Stomach (tissue), 8 donors: ENCODE measurements at regions not wholly inside any gene's neighbourhood (a gene's known extent, or its start where the extent isn't known, plus 50 kb on each side); places are given as distances from the start of the nearest gene placed in this dataset.

Source experiments
- DNase-seq, 2 donors: peaks; one replicate each; pipeline versions ENCODE4 v3.0.0 to v3.0.0-alpha.2; 2013 to 2019
- H3K27ac ChIP-seq, 5 donors: fragments of 200-600 bp in 4 of 5; sonication (generic) in 4 of 5; one replicate each; pipeline ENCODE4 v1.5.1; 2013 to 2019; ENCODE audit warnings: mild to moderate bottlenecking in 1 of 5, moderate library complexity in 1 of 5
- H3K27me3 ChIP-seq, 3 donors: fragments of 200-600 bp; sonication (generic); one replicate each; pipeline ENCODE4 v1.5.1; 2017 to 2019; ENCODE audit warnings: mixed run types in 1 of 3
- H3K36me3 ChIP-seq, 4 donors: fragments of 200-600 bp; sonication (generic); 1 replicate in 3 of 4; 2 replicates in 1 of 4; pipeline ENCODE4 v1.5.1; 2016 to 2019
- H3K4me1 ChIP-seq, 4 donors: fragments of 200-600 bp; sonication (generic); one replicate each; pipeline ENCODE4 v1.5.1; 2016 to 2019
- H3K4me3 ChIP-seq, 4 donors: fragments of 200-600 bp; sonication (generic) in 3 of 4; one replicate each; pipeline ENCODE4 v1.5.1; 2016 to 2019; ENCODE audit warnings: mild to moderate bottlenecking in 1 of 4
- H3K9me3 ChIP-seq, 4 donors: fragments of 200-600 bp; sonication (generic); one replicate each; pipeline ENCODE4 v1.5.1; 2016 to 2019
- EP300 ChIP-seq: sonication (generic); formaldehyde crosslinking; IDR thresholded peaks from one replicate; pipeline ENCODE4 v1.6.1; 2017; ENCODE audit warnings: antibody characterized with exemption
- POLR2A ChIP-seq, 4 donors: fragments of 450-650 bp; IDR thresholded peaks; one replicate each; pipeline ENCODE4 v1.6.1; 2016; ENCODE audit warnings: antibody characterized with exemption in 4 of 4, control low read depth in 2 of 4, mild to moderate bottlenecking in 1 of 4, moderate library complexity in 1 of 4
- POLR2AphosphoS5 ChIP-seq, 3 donors: sonication (generic); formaldehyde crosslinking; IDR thresholded peaks; one replicate each; pipeline ENCODE4 v1.6.1; 2016; ENCODE audit warnings: antibody characterized with exemption in 3 of 3
- WGBS, 5 donors: extraction: QIAGEN DNeasy Blood & Tissue Kit in 3 of 5; methylation state at CpG; one replicate each; pipeline versions ENCODE4 v1.1.5 to v1.1.7; 2013 to 2018; 5-methylcytosine and 5-hydroxymethylcytosine counted together
- intact Hi-C: fragments of 100-400 bp; cut with DNase I; formaldehyde crosslinking; loops from one replicate; pipeline ENCODE4 v1.15.1; 2023; ENCODE audit warnings: low total_unique reads
- TF ChIP-seq, protein P1 (sequence below), 7 experiments: fragments of 450-650 bp in 4 of 7; fragments of 200-600 bp in 3 of 7; sonication (generic) in 3 of 7; IDR thresholded peaks; one replicate each; pipeline ENCODE4 v1.5.1; 2016 to 2019; ENCODE audit warnings: antibody characterized with exemption in 7 of 7, control low read depth in 2 of 7, mild to moderate bottlenecking in 1 of 7
- donor health status: healthy with polysubstance abuse.
- donor health status: Bipolar disorder and iron deficiency.
- donor health status: healthy.

- TF ChIP-seq POLR2A (IDR thresholded peaks at IDR 0.05) (no peak), EP300 (no peak), POLR2AphosphoS5 (IDR thresholded peaks at IDR 0.05) (no peak)
- TF ChIP-seq, protein P1, sequence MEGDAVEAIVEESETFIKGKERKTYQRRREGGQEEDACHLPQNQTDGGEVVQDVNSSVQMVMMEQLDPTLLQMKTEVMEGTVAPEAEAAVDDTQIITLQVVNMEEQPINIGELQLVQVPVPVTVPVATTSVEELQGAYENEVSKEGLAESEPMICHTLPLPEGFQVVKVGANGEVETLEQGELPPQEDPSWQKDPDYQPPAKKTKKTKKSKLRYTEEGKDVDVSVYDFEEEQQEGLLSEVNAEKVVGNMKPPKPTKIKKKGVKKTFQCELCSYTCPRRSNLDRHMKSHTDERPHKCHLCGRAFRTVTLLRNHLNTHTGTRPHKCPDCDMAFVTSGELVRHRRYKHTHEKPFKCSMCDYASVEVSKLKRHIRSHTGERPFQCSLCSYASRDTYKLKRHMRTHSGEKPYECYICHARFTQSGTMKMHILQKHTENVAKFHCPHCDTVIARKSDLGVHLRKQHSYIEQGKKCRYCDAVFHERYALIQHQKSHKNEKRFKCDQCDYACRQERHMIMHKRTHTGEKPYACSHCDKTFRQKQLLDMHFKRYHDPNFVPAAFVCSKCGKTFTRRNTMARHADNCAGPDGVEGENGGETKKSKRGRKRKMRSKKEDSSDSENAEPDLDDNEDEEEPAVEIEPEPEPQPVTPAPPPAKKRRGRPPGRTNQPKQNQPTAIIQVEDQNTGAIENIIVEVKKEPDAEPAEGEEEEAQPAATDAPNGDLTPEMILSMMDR (IDR thresholded peaks at IDR 0.05): no peak
- no peak overlapping the region for H3K4me3 ChIP-seq
- H3K27me3 ChIP-seq: no peaks in the 10 kb centered on the region
- no peak for DNase-seq
- no peaks in the 10 kb centered on the region for H3K36me3 ChIP-seq
- H3K27ac ChIP-seq: no peak overlapping the region
- intact Hi-C loops: no loop called here
- WGBS, 5 donors: 78 to 88% (median 86%) methylated on average over 2 of the region's 2 CpGs
- H3K4me1 ChIP-seq: no peaks in the 10 kb centered on the region
- no peaks in the 10 kb centered on the region for H3K9me3 ChIP-seq
These were observed 156.5 kb upstream of the FOXA2 start for GRCh38 chr20:22740829-22741228.

DNA sequence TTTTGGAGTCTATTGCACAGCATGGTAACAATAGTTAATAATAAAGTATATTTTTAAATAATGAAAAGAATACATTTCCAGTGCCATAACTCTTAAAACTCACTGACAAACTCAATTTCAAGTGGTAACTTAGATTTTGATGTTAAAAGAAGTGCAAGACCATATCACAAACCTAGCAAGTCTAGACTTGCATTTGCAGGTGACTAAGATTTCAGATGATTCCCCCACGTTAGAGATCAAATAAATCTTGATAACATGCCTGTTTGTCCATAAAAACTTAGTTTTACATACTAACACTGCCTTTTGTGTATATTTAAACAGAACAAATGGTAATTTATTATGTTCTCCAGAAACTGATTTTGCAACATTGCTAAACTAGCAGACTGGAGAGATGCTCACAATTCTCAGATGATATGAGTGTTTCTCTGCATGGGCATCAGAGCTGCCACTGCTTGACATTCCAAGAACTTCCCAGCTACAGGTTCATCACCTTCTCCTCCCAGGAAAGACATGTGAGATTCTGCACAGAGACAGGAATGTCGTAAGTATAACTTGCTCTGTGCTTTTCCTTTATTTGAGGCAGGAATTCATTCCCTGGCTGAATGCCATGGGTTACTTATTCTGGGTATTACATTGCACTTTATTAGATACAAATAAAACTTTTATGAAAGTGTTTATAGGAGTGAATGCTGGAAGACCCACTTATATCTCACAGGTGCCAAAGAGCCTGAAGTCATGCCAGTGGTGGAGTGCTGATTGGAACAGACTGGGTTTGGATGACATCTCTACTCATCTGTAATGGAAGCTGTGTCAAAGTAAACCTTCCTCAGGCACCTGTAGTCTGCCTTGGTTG is 160.2 kb upstream of the FOXA2 start:
- peaks cover 0 to 6% (median 0%) of the 10 kb centered on the region in 4 donors for H3K9me3 ChIP-seq
- H3K4me1 ChIP-seq: no peaks in the 10 kb centered on the region
- H3K27me3 ChIP-seq: peaks cover 0 to under 1% (median 0%) of the 10 kb centered on the region in 3 donors
- WGBS, 5 donors: 29 to 43% (median 40%) methylated on average over 2 of the region's 2 CpGs
- H3K4me3 ChIP-seq: no peak overlapping the region
- no peak overlapping the region for H3K27ac ChIP-seq
- no peaks in the 10 kb centered on the region for H3K36me3 ChIP-seq
- TF ChIP-seq, protein P1 (IDR thresholded peaks at IDR 0.05): no peak
- TF ChIP-seq POLR2A (IDR thresholded peaks at IDR 0.05): no peak
- TF ChIP-seq POLR2AphosphoS5 (IDR thresholded peaks at IDR 0.05): no peak
- TF ChIP-seq EP300: no peak
- DNase-seq: no peak
- intact Hi-C loops: no loop called here

GRCh38 chr20:22745194-22745500 is 160.8 kb upstream of the FOXA2 start:
- no peak for DNase-seq
- peaks cover 0 to 6% (median 0%) of the 10 kb centered on the region in 3 donors for H3K27me3 ChIP-seq
- intact Hi-C loops: no loop called here
- no peak overlapping the region for H3K27ac ChIP-seq
- H3K36me3 ChIP-seq: no peaks in the 10 kb centered on the region
- 22 to 31% (median 25%) methylated on average over 1 of the region's 1 CpG for WGBS, 5 donors
- peaks cover 0 to 6% (median 0%) of the 10 kb centered on the region in 4 donors for H3K9me3 ChIP-seq
- H3K4me3 ChIP-seq: no peak overlapping the region
- no peaks in the 10 kb centered on the region for H3K4me1 ChIP-seq
- TF ChIP-seq, protein P1 (IDR thresholded peaks at IDR 0.05): no peak
- TF ChIP-seq POLR2A (IDR thresholded peaks at IDR 0.05) (no peak), POLR2AphosphoS5 (IDR thresholded peaks at IDR 0.05) (no peak), EP300 (no peak)

DNA sequence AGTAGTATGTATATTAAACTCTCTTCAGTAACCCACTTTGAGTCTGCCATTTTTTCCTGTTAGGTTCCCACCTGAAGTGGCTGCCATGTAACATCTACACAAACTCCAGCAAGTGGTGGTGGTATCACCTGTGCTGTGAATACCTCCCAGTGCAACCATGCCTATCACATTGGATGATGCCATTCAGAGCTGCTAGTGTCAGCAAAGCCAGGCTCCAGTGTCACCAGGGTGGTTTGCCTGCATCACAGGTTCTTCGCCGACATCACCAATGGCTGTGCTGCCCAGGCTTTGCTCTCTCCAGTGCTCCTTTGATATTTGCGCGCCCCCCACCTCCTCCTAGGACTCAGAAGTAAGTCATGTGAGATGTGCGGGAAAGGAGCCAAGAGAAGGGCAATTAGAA is 162.6 kb upstream of the FOXA2 start:
- H3K9me3 ChIP-seq: peaks cover 0 to 6% (median 0%) of the 10 kb centered on the region in 4 donors
- no peak overlapping the region for H3K27ac ChIP-seq
- H3K27me3 ChIP-seq: peaks cover 0 to 7% (median 0%) of the 10 kb centered on the region in 3 donors
- no peaks in the 10 kb centered on the region for H3K4me1 ChIP-seq
- no peak for TF ChIP-seq POLR2A (IDR thresholded peaks at IDR 0.05)
- WGBS, 5 donors: 85 to 94% (median 91%) methylated on average over 5 of the region's 5 CpGs
- intact Hi-C loops: no loop called here
- no peaks in the 10 kb centered on the region for H3K36me3 ChIP-seq
- H3K4me3 ChIP-seq: no peak overlapping the region
- no peak for DNase-seq

DNA sequence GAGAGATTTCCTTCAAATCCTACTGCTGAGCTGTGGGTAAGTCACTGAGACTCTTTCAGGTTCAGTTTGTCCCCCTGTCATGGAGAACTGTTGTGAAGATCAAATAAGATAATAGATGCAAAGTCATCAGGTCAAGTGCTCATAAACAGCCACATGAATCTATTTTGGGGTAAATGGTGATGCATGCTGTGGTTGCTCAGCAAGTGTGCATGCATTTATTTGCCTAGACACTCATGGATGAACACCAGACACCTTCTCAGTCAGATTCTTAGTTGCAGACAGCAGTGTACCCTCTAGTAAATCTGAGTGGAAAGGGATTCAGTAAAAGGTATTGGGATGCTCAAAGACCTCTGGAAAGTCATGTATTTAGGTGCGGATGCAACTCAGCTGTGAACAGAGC is 168.0 kb upstream of the FOXA2 start:
- no peak overlapping the region for H3K4me3 ChIP-seq
- H3K27ac ChIP-seq: no peak overlapping the region
- WGBS, 5 donors: 92 to 100% (median 97%) methylated on average over 1 of the region's 1 CpG
- H3K27me3 ChIP-seq: peaks cover 0 to 7% (median 0%) of the 10 kb centered on the region in 3 donors
- intact Hi-C loops: no loop called here
- H3K9me3 ChIP-seq: no peaks in the 10 kb centered on the region
- H3K4me1 ChIP-seq: no peaks in the 10 kb centered on the region
- no peak for DNase-seq
- H3K36me3 ChIP-seq: no peaks in the 10 kb centered on the region
- TF ChIP-seq EP300 (no peak), POLR2AphosphoS5 (IDR thresholded peaks at IDR 0.05) (no peak), POLR2A (IDR thresholded peaks at IDR 0.05) (no peak)
- TF ChIP-seq, protein P1 (IDR thresholded peaks at IDR 0.05): no peak
